Glutamatergic neuron (in vitro differentiated cells): ENCODE measurements at regions not wholly inside any gene's neighbourhood (a gene's known extent, or its start where the extent isn't known, plus 50 kb on each side); places are given as distances from the start of the nearest gene placed in this dataset.
A peak's percentile ranks its signal among the peaks of the same experiment; 100 is the strongest.
"Not testable (repeated sequence)": the region's sequence is repeated elsewhere in the genome, so short reads cannot be mapped to it uniquely, and the experiment has no call there.

Experiments
- DNase-seq: peaks from one replicate; pipeline ENCODE4 v3.0.0; 2022
- H3K27ac Mint-ChIP-seq: one replicate; pipeline ENCODE4 v1.8.0; 2020; ENCODE audit warnings: mild to moderate bottlenecking, mixed read lengths, inconsistent platforms; ENCODE audit not compliant: unreplicated experiment
- H3K27me3 Mint-ChIP-seq: one replicate; pipeline ENCODE4 v1.8.0; 2020; ENCODE audit warnings: mild to moderate bottlenecking, moderate library complexity, mixed read lengths, inconsistent platforms; ENCODE audit not compliant: unreplicated experiment
- H3K36me3 Mint-ChIP-seq: one replicate; pipeline ENCODE4 v1.8.0; 2020; ENCODE audit warnings: mild to moderate bottlenecking, mixed read lengths, inconsistent platforms; ENCODE audit not compliant: unreplicated experiment
- H3K4me1 Mint-ChIP-seq: one replicate; pipeline ENCODE4 v1.8.0; 2020; ENCODE audit warnings: mild to moderate bottlenecking, low read depth, mixed read lengths, inconsistent platforms; ENCODE audit not compliant: unreplicated experiment
- H3K4me3 Mint-ChIP-seq: one replicate; pipeline ENCODE4 v1.8.0; 2020; ENCODE audit warnings: mild to moderate bottlenecking, mixed read lengths, inconsistent platforms; ENCODE audit not compliant: unreplicated experiment
- H3K9me3 Mint-ChIP-seq: one replicate; pipeline ENCODE4 v1.8.0; 2020; ENCODE audit warnings: mild to moderate bottlenecking, moderate library complexity, mixed read lengths, inconsistent platforms; ENCODE audit not compliant: unreplicated experiment
- CTCF ChIP-seq: fragments of 200-600 bp; sonication (generic); IDR thresholded peaks from one replicate; pipeline ENCODE4 v1.5.0; 2021; ENCODE audit not compliant: partially characterized antibody, unreplicated experiment

DNA sequence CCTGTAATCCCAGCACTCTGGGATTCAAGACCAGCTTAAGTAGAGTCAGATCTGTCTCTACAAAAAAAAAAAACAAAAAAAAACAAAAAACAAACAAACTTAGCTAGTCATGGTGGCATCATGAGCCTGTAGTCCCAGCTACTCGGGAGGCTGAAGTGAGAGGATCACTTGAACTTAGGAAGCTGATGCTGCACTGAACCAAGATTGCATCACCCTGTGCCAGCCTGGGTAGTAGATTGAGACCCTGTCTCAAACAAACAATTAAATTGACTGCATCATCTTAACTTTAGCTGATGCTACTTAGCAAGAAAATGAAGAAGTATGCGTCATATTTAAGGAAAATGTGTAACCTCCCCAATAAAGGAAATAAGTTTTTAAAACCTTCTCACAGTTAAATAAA is 136.6 kb upstream of the ATXN7L3B start:
- Mint-ChIP-seq H3K27me3 (no peaks in the 10 kb centered on the region), H3K27ac (no peak overlapping the region), H3K4me1 (no peaks in the 10 kb centered on the region), H3K9me3 (no peaks in the 10 kb centered on the region), H3K4me3 (no peak overlapping the region), H3K36me3 (no peaks in the 10 kb centered on the region)
- no peak for TF ChIP-seq CTCF
- no peak for DNase-seq

DNA sequence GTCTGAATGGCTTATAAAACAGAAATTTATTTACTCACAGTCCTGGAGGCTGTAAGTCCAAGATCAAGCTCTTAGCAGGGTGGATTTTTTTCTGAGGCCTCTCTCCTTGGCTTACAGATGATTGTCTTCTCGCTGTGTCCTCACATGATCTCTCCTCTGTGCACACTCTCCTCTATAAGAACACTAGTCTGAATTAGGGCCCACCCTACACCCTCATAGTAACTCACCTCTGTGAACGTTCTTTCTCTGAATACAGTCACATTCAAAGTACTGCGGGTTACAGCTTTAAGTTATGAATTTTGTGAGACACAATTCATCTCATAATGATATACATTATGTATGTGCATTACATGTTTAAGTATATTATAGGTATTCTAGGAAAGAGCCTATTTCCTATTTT is 135.7 kb upstream of the ATXN7L3B start:
- H3K36me3 Mint-ChIP-seq = no peaks in the 10 kb centered on the region
- H3K4me3 Mint-ChIP-seq = no peak overlapping the region
- H3K9me3 Mint-ChIP-seq = no peaks in the 10 kb centered on the region
- no peaks in the 10 kb centered on the region for H3K27me3 Mint-ChIP-seq
- no peak overlapping the region for H3K27ac Mint-ChIP-seq
- no peak for TF ChIP-seq CTCF
- no peaks in the 10 kb centered on the region for H3K4me1 Mint-ChIP-seq
- no peak for DNase-seq

DNA sequence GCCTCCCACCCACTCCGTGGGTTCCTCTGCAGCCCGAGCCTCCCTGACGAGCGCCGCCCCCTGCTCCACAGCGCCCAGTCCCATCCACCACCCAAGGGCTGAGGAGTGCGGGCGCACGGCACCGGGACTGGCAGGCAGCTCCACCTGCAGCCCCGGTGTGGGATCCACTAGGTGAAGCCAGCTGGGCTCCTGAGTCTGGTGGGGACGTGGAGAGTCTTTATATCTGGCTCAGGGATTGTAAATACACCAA is 134.5 kb upstream of the ATXN7L3B start:
- not testable (repeated sequence) for H3K9me3 Mint-ChIP-seq, H3K27me3 Mint-ChIP-seq, H3K4me1 Mint-ChIP-seq, DNase-seq, H3K4me3 Mint-ChIP-seq, H3K36me3 Mint-ChIP-seq, H3K27ac Mint-ChIP-seq

- H3K4me3 Mint-ChIP-seq = no peak overlapping the region
- no peak overlapping the region for H3K27ac Mint-ChIP-seq
- H3K27me3 Mint-ChIP-seq = no peaks in the 10 kb centered on the region
- no peak for TF ChIP-seq CTCF
- no peaks in the 10 kb centered on the region for H3K9me3 Mint-ChIP-seq
- DNase-seq = no peak
- H3K4me1 Mint-ChIP-seq = no peaks in the 10 kb centered on the region
- H3K36me3 Mint-ChIP-seq = no peaks in the 10 kb centered on the region
These were observed 129.0 kb upstream of the ATXN7L3B start for GRCh38 chr12:74408601-74409166.

GRCh38 chr12:74412606-74413230 is 124.9 kb upstream of the ATXN7L3B start:
- Mint-ChIP-seq H3K27ac (no peak overlapping the region), H3K9me3 (no peaks in the 10 kb centered on the region), H3K4me1 (no peaks in the 10 kb centered on the region), H3K4me3 (no peak overlapping the region), H3K27me3 (no peaks in the 10 kb centered on the region), H3K36me3 (no peaks in the 10 kb centered on the region)
- DNase-seq = no peak
- TF ChIP-seq CTCF = peak; percentile 81
